Activated T-cell treated with anti-CD3 and anti-CD28 coated beads for 1 hour (primary cell): ENCODE measurements at regions not wholly inside any gene's neighbourhood (a gene's known extent, or its start where the extent isn't known, plus 50 kb on each side); places are given as distances from the start of the nearest gene placed in this dataset.
"Not testable (repeated sequence)": the region's sequence is repeated elsewhere in the genome, so short reads cannot be mapped to it uniquely, and the experiment has no call there.

ENCODE experiments used
- DNase-seq: peaks from one replicate; pipeline ENCODE4 v3.0.0-alpha.2; 2020; ENCODE audit warnings: low read depth

DNA sequence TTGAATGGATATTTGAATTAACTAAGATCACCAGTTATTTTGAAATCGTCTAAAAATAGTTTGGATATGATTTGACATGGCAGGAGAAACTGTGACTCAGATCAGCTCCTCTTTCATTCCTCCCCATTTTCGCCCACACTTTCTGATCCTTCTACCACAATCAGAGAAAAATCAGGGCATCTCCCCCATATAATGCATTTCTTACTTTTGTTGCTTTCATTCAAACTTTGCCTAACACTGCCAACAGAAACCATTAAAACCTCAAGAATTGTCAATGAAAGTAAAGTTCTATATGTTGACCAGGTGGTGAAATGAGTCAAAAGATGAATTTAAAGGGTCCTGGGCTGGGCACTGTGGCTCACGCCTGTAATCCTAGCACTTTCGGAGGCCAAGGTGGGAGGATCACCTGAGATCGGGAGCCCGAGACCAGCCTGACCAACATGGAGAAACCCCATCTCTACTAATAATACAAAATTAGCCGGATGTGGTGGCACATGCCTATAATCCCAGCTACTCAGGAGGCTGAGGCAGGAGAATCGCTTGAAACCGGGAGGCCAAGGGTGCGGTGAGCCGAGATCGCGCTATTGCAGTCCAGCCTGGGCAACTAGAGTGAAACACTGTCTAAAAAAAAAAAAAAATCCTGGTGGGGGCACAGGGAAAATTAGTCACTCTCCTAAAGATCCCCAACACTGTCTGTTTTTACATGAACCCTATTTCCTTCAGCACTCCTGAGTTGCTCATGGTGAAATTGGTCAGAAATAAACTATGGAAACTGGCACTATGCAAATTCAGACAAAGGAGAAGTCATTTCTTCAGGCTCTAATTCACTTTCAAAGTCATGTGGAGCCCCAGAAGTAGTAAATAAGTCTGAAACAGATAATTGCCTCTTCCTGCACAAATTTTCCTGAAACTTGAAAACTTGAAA, 122.8 kb upstream of the NOCT start:
- no peak for DNase-seq

DNA sequence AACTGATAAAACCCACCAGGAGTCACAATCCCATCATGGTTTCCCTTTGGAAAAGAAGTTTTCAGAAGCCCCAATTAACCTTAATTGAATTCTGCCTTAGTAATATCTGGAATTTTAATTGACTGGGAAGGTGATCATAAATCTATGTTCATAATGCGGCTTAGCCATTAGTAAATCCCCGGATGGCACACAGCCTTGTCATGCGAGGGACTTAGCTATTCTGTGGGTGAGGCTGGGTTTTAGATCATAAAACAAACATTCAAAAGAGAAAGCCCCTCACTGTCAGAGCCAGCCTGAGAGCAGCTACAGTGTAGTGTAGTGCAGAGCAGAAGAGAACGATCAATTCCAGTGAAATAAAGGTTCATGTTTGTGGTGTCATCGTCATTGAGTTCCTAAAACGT, 124.0 kb upstream of the NOCT start:
- no peak for DNase-seq

DNA sequence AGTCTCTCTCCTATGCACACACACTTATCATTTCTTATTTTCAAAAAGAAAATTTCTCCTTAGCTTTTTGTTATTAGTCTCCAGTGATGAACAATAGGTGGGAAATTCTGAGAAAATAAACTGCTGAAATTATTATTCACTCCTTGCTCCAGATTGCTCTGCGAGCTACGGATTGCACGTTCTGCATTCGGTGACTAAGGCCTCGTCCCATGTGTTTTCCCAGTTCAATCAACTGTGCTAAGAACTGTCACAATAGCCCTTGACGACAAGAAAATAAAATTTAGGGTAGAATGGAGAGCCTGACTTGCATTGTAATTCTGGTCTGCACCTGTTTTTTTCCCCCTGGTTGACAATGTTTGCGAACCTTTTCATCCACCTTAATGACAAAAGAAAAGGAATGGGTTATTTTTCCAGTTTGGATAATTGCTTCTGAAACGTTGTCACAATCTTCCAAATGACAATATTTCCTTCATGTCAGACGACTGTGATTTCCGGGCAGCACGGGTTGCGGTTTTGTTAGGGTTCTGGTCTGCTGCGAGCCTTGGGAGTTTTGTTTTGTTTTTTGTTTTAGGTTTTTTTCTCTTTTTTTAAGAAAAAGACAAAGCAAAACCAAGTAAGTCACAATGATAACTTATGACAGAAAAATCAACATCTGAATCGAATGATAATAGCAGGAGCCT, 124.5 kb upstream of the NOCT start:
- DNase-seq: no peak

DNA sequence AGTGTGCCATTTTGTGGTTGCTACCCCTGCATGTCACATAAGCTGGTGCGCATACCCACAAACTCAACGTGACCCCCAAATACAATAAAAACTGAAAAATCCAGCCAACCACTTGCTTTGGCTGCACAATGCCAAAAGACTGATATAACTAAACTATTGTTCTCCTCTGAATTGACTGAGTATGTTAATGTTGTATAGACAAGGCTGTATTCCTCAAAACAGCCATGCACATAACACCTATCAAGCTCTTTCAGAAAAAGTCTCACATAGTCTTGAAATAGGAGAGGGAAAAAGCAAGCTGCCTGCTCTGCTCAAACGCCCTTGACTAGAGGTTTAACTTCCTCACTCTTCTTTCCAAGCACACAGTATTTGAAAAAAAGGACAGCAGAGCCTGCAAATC, 126.4 kb upstream of the NOCT start:
- DNase-seq: no peak

DNA sequence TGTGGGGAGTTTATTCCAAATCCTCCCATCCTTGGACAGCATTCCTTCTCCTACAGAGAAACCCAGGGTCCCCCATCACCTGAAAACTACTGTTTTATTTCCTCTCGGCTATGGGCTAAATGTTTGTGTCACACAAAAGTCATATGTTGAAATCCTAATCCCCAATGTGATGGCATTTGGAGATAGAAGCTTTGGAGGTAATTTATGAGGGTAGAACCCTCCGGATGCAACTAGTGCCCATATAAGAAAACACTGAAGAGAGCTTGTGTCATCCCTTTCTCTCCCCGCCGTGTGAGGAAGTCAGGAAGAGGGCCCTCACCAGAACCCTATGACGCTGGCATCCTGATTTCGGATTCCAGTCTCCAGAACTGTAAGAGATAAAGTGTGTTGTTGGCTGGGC, 127.8 kb upstream of the NOCT start:
- DNase-seq: no peak

DNA sequence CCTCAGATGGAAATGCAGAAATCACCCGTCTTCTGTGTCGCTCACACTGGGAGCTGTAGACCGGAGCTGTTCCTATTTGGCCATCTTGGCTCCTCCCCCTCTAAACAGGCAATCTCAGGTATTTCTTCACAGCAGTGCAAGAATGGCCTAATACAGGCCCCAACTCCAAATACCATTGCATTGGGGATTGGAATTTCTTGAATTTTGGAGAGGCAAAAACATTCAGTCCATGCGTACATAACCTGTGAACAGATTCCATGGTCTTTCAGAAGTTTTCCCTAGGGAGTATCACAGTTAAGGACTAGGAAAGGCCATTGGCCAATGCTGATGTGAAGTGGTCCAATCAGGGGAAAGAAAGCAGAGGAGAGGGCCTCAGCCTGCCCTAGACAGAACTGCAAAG, 128.2 kb upstream of the NOCT start:
- DNase-seq: no peak

DNA sequence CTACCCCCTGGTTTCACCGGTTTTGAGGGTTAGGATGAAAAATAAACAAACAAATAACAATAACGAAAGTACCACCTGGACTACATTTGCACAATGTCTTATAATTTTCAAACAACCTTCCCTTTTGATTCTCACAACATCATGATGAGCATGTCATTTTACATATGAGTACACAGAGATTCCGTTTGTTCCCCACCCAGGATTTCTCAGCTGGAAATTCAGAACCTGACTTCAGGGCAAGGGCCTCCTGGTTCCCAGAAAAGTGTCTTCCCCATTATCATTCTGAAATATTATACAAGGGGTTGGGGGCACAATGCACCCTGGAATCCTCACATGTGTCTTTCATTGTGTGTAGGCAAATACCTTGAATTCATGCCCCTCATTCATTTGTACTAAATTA, 135.8 kb upstream of the NOCT start:
- DNase-seq: no peak

DNA sequence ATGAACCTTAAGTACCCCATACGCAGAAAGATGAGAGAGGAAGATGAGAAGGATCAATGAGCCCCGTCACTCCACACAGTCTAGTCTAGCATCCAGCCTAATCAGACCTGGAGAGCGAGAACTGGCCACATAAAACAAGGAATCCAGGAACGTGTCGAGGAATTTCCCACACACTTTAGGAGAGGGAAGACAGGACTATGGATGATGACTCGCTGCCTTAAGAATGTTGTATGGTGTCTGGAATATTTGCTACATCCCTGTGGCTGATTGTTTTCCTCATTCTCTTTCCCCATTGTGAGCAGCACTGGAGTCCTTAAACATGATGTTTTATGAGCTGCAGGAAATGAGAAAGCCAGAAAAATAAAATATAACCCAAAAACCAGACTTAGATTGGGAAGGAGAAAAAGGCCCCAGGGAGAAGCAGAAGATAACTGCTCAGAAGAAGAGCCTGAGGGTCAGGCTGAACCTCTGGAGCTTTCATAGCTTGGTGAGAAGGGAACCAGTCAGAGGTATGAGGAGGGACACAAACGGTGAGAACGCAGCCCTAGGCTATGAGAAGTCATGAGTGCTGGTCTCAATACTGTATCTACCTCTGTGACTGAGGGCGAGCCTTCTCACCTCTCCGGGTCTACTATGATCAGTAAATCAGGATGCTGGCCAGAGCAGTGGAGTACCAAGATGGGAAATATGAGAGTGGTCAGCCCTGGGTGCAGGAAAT, 139.5 kb upstream of the NOCT start:
- DNase-seq: no peak

DNA sequence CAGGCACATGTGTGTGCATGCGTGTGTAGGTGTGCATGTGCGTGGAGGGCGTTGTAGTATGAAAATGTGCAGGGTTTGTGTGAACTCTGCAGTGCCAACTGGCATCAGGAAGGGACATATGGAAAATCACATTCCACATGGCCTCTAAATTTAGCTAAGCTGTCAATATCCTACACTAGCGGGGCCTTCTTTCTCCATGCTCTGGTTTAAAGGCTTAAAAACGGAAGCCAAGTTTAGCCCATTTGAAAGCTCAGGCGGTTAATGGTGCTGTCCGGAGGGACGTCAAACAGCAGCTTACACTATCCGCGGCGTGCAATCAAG, 144.1 kb upstream of the NOCT start:
- no peak for DNase-seq

DNA sequence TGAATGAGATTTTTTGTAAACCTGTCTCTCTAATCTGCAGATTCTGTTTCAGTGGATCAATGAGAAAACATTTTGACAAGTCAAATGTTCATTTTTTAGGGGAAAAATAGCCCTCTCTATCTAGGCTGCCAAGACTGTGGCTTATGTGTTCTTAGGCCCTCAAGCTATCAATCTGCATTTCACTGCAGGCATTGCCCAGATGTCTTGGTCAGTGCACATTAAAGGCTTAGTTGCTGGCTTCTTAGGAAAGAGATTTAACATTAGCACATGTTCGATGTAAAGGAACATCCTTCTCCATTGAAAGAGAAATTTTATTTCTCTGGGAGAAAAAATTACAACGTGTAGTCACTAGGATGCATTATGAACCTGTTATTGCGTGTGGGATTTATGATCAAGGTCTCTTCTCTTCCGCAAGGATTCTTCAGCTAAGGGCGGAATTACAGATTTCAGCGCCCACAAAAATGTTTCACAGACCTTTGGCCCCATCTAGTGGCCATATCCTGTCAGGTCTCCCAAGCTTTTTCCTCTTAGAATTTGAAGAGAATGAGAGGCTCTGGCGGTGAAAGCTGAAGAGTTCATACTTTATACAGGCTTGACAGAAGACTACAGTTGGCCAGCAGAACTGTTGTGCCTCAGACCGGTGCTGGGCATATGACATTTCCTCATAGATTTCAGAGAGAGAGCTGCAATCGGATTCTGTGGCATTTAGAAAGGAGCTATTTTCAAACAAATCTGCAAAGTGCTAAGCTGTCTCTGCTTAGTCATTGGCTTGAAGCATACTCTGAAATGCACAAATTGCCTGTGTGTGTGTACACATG, 144.6 kb upstream of the NOCT start:
- DNase-seq: peak; percentile 19

DNA sequence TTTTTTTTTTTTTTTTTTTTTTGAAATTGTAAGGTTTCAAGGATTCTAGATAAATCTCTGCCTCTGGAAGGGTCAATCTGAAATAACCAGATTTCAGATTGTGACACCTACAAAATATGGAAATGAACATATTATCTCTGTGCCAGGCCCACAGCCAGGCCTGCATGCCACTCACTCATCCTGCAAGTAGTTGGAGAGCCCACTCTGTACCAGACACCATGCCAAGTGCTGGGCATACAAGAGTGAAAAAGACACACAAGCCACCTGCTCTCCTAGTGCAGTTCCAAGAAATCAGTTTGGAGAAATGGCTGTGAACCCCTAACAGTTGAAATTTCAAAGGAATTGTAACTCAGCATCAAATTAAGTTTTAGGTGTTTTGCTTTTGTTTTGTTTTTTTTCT, 145.9 kb upstream of the NOCT start:
- no peak for DNase-seq

DNA sequence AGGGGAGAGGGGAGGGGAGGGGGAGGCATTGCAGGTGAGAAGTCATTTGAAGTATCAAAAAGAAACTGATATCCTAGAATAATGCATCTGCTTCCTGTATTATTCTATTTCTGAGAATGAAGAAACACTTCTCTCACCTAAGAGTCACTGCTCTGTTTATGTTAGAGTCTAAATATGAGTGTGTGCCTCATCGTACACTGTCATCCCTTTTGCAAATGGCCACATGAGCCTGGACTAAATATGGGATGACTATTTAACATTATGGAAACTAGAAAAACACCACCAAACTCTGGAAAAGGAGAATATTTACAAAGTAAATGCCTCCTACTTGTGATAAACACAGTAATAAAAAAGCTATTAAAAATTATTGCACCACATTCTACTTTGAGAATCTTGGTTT, 146.4 kb upstream of the NOCT start:
- no peak for DNase-seq

DNA sequence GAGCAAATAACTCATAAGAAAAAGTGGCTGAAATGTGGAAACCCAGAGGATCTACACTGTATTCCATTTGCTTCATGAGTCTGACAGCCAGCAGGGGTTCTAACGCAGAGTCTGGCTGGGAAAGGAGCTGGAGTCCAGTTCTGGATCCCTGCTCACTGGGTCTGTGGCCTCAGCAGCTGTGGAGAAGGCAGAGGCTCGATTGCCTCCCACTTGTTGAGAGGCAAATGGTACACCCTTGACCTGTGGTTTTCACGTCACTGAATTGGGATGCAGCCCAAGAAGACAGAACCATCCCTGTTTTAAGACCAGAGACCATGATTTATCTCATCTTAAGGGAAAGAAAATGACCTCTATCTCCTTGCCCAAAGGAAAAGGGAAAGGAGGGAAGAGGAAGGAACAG, 147.0 kb upstream of the NOCT start:
- no peak for DNase-seq

DNA sequence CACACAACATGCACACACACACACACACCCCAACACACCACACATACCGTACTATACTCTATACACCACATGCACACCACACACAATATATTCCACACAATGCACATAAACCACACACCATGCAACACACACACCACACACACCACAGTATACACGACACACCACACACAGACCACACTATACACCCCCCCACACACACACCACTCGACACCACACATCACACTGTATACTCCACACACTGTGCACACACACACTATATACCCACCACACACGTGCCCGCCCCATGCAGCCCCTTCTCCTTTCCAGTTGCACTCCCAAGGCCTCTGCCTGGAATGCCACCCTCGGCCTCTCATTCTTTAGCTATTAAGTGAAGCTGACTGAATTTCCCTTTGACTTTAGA, 148.2 kb upstream of the NOCT start:
- DNase-seq: no peak

DNA sequence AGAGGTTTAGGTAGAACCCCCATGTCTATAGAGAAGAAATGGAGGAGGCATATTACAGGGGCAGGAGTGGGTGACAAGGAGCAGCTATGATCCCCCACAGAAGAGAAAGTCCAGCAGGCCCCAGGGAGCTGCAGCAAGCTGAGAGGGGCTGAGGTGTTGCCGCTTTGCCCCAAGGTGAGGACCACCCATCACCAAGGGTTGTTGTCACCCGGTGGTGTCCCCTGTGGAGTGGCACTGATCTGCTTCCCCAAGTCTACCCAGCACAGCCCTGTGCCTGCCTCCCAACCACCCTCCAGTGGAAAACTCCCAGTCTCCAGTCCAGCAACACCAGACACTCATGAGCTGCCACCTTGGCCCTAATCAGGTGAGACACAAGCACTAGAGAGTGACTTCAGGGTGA, 149.3 kb upstream of the NOCT start:
- DNase-seq: no peak

DNA sequence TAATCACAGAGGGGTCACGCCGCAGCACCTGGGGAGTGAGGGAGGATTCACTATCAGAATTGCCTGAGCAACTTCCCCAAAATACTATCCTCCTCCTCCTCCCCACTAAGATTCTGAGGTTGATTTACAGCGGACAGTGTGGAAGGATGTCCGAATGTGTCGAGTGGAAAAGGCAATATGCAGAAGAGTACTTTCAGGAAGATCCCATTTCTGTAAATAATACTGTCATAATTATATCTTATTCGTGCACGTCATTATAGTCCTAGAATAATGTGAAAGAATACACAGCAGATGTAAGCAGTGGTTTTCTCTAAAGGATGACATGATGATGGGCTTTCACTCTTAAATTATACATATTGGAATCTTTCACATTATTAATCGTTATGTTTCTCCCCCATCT, 149.8 kb upstream of the NOCT start:
- no peak for DNase-seq

DNA sequence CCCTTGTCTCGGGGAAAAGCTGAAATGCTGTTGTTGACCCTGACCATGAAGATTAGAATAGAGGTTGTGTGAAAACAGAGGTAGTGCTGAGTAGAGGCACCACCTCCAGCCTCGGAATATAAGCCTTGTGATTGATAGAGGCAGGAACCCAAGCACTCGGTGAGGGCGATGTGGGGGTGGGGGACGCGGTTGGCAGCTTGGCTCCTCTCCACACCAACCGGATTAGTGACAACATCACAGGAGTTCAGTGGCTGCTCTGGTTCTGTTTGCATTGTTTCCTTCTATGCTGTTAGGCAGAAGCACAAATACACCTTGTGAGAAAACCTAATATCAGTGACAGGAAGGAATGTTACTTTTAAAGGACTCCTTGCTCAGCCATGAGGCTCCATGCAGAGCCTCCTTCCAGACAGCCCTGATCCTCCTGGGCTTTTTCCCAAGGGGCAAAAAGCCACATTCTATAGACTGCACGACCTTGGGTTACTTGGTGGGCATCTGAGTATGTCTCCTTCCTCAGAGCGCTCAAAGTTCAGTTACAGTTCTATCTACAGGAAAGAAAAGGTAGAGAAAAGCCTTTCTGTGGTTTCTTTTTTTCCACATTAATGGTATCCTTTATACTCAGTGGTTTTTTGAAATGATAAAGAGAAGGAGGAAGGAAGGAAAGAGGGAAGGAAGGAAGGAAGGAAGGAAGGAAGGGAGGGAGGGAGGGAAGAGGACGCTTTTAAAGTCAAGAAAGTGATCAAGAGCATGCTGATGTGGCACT, 150.4 kb upstream of the NOCT start:
- DNase-seq: no peak

DNA sequence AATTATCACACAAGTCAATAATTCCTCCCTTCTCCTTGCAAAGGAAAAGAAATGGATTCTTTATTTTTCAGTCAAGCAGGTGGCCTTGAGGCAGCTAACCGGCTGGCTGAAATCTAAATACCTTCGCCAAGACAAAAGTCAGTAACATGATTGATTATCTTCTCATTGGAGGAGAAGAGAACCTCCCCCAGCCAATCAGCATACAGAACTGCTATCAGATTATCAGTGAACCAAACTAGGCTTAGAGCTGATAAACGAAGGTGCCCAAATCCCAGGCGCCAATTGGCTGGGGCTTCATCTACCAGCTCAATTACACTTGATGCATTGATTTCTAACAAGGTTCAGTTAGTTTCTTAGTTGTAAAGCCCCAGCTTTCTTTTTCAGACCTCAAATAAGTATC, 152.4 kb upstream of the NOCT start:
- no peak for DNase-seq

DNA sequence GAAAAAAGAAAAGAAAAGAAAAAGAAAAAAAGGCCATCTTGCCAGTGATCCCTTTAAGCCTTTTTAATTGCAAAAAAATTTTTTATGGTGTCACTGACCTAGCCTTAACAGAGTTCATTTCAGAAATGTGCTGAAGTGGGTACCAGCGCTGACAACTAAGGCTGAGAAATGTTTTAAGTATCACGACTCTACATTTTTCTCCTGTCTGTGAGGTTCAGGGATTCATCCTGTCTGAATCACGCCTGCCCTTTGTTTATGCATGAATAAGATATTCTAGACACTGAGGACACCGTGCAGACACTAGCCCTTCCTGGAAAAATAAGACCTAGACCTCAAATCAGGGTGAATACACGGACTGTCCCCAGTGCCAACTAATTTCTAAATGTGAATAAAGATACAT, 154.4 kb upstream of the NOCT start:
- DNase-seq: no peak

DNA sequence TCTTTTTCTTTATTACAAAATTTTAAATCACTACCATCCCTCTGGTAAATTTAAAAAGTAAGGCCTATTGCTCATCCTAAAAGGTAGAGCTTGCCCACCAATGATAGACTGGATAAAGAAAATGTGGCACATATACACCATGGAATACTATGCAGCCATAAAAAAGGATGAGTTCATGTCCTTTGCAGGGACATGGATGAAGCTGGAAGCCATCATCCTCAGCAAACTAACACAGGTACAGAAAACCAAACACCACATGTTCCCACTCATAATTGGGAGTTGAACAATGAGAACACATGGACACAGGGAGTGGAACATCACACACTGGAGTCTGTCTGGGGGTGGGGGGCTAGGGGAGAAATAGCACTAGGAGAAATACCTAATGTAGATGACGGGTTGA, 155.2 kb upstream of the NOCT start:
- DNase-seq: not testable (repeated sequence)

DNA sequence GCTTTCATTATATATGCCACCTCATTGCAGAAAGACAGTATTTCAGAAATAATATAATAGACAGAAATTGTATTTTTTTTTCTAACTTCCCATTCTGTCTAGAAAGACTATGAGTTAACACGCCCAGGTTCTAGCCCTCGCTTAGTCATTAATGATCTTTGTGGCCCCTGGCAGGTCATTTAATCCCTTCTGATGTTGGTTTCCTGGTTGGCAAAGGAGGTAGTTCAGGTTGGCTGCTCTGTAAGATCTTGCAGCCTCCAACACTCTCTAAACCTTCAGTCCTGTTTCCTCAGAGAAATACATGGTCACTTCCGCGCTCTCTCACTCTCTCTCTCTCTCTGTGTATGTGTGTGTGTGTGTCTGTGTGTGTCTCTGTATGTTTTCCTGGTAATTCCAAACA, 156.3 kb upstream of the NOCT start:
- DNase-seq: no peak

DNA sequence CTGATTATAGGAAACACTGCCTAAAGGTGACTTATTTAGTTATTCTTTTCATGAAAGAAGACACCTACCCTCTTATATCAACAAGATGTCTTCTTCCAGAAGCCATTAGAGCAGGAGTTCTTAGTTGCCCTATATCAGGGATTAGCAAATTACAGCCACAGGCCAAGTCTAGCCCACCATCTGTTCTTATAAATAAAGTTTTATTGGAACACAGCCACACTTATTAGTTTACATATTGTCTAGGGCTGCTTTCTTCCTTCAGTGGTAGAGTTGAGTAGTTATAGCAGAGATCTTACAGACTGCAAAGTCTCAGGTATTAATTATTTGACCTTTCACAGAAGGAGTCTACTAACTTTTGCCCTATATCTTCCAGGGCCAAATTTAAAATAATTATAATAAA, 157.2 kb upstream of the NOCT start:
- no peak for DNase-seq
